ENCODE measurements at regions not wholly inside any gene's neighbourhood (a gene's known extent, or its start where the extent isn't known, plus 50 kb on each side); places are given as distances from the start of the nearest gene placed in this dataset.

GRCh38 chr16:59204589-59204988 lies 470.5 kb upstream of the GOT2 start:
- TF ChIP-seq POLR2A (IDR thresholded peaks at IDR 0.05; ENCODE audit: low read length) (no peak), GATA1 (IDR thresholded peaks at IDR 0.05; ENCODE audit: low read depth, low read length) (no peak)
